Sigmoid colon (tissue), 4 donors: ENCODE measurements at regions not wholly inside any gene's neighbourhood (a gene's known extent, or its start where the extent isn't known, plus 50 kb on each side); places are given as distances from the start of the nearest gene placed in this dataset.

Source experiments
- EP300 ChIP-seq, 4 donors: sonication (generic); formaldehyde crosslinking; IDR thresholded peaks; one replicate each; pipeline ENCODE4 v1.6.1; 2017; ENCODE audit warnings: antibody characterized with exemption in 4 of 4
- POLR2A ChIP-seq, 2 donors: fragments of 450-650 bp; IDR thresholded peaks; one replicate each; pipeline ENCODE4 v1.6.1; 2016; ENCODE audit warnings: antibody characterized with exemption in 2 of 2, mild to moderate bottlenecking in 2 of 2, moderate library complexity in 2 of 2
- POLR2AphosphoS5 ChIP-seq, 4 donors: sonication (generic); formaldehyde crosslinking; IDR thresholded peaks; one replicate each; pipeline ENCODE4 v1.6.1; 2017; ENCODE audit warnings: antibody characterized with exemption in 4 of 4
- TF ChIP-seq, protein P1 (sequence below), 4 experiments: fragments of 450-650 bp in 3 of 4; fragments of 200-600 bp in 1 of 4; IDR thresholded peaks; one replicate each; pipeline ENCODE4 v1.5.1; 2016 to 2019; ENCODE audit warnings: antibody characterized with exemption in 4 of 4, mild to moderate bottlenecking in 3 of 4, moderate library complexity in 2 of 4

DNA sequence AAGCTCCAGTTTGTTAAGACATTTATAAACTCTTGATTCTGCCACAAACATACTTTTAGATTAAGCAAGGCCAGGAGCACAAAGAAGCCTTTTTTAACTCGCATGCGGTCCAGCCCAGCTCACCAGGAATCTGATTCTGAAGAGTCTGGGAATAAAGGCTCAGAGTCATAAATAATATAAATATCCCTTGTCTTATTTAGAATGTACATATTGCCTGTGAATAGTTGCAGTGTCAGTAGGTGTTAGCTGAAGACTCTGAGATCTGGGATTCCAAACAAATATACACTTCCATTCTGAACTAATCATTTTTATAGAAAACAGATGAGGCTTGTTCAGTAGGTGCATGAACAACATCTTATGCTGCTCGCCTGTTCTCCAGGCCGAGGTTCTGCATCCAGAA lies 59.1 kb upstream of the ELAC2 start:
- TF ChIP-seq, protein P1, sequence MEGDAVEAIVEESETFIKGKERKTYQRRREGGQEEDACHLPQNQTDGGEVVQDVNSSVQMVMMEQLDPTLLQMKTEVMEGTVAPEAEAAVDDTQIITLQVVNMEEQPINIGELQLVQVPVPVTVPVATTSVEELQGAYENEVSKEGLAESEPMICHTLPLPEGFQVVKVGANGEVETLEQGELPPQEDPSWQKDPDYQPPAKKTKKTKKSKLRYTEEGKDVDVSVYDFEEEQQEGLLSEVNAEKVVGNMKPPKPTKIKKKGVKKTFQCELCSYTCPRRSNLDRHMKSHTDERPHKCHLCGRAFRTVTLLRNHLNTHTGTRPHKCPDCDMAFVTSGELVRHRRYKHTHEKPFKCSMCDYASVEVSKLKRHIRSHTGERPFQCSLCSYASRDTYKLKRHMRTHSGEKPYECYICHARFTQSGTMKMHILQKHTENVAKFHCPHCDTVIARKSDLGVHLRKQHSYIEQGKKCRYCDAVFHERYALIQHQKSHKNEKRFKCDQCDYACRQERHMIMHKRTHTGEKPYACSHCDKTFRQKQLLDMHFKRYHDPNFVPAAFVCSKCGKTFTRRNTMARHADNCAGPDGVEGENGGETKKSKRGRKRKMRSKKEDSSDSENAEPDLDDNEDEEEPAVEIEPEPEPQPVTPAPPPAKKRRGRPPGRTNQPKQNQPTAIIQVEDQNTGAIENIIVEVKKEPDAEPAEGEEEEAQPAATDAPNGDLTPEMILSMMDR (IDR thresholded peaks at IDR 0.05) = no peak
- TF ChIP-seq POLR2A (IDR thresholded peaks at IDR 0.05) (no peak), POLR2AphosphoS5 (IDR thresholded peaks at IDR 0.05) (no peak), EP300 (IDR thresholded peaks at IDR 0.05) (no peak)
